ENCODE measurements at regions not wholly inside any gene's neighbourhood (a gene's known extent, or its start where the extent isn't known, plus 50 kb on each side); places are given as distances from the start of the nearest gene placed in this dataset.

DNA sequence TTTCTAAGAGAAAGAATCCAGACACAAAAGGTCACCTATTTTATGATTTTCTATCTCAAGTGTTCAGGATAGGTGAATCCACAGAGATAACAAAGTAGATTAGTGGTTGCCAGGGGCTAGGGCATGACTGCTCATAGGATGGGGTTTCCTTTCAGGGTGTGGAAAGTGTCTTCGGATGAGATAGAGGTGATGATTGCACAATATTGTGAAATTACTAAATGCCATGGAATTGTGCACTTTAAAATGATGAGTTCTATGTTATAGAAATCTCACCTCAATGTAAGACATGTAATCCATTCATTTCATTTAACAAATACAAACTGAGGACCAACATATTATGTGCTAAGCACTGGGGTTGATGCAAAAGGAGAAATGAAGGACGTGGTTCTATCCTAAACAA lies 76.4 kb upstream of the GALNT17 start:
- no peaks in the 10 kb centered on the region for H3K27me3 Mint-ChIP-seq (ENCODE audit: unreplicated experiment)
- TF ChIP-seq, protein P1, sequence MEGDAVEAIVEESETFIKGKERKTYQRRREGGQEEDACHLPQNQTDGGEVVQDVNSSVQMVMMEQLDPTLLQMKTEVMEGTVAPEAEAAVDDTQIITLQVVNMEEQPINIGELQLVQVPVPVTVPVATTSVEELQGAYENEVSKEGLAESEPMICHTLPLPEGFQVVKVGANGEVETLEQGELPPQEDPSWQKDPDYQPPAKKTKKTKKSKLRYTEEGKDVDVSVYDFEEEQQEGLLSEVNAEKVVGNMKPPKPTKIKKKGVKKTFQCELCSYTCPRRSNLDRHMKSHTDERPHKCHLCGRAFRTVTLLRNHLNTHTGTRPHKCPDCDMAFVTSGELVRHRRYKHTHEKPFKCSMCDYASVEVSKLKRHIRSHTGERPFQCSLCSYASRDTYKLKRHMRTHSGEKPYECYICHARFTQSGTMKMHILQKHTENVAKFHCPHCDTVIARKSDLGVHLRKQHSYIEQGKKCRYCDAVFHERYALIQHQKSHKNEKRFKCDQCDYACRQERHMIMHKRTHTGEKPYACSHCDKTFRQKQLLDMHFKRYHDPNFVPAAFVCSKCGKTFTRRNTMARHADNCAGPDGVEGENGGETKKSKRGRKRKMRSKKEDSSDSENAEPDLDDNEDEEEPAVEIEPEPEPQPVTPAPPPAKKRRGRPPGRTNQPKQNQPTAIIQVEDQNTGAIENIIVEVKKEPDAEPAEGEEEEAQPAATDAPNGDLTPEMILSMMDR (IDR thresholded peaks at IDR 0.05): no peak
- H3K27ac Mint-ChIP-seq (ENCODE audit: unreplicated experiment): no peak overlapping the region
- DNase-seq (ENCODE audit: extremely low spot score, unreplicated experiment): no peak
- H3K9me3 Mint-ChIP-seq (ENCODE audit: unreplicated experiment): peaks cover 52% of the 10 kb centered on the region
- H3K4me3 Mint-ChIP-seq (ENCODE audit: unreplicated experiment): no peak overlapping the region
- H3K4me1 Mint-ChIP-seq (ENCODE audit: unreplicated experiment): no peaks in the 10 kb centered on the region
- H3K36me3 Mint-ChIP-seq (ENCODE audit: unreplicated experiment): no peaks in the 10 kb centered on the region

DNA sequence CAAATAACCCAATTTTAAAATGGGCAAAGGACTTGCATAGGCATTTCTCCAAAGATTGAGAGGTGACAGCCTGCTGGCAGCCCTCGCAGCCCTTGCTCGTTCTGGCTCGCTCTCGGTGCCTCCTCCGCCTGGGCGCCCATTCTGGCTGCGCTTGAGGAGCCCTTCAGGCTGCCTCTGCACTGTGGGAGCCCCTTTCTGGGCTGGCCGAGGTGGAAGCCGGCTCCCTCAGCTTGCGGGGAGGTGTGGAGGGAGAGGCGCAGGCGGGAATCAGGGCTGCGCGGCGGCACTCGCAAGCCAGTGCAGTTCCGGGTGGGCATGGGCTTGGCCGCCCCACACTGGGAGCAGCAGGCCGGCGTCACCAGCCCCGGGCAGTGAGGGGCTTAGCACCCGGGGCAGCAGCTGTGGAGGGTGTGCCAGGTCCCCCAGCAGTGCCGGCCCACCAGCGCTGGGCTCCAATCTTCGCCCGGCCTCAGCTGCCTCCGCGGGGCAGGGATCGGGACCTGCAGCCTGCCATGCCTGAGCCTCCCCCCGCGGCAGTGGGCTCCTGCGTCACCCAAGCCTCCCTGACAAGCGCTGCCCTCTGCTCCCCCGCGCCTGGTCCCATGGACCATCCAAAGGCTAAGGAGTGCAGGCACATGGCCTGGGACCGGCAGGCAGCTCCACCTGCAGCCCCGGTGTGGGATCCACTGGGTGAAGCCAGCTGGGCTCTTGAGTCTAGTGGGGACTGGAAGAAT lies 54.0 kb upstream of the GALNT17 start:
- peaks cover 38% of the 10 kb centered on the region for H3K9me3 Mint-ChIP-seq (ENCODE audit: unreplicated experiment)
- H3K27me3 Mint-ChIP-seq (ENCODE audit: unreplicated experiment): no peaks in the 10 kb centered on the region
- TF ChIP-seq, protein P1 (IDR thresholded peaks at IDR 0.05): no peak
- no peaks in the 10 kb centered on the region for H3K4me1 Mint-ChIP-seq (ENCODE audit: unreplicated experiment)
- no peaks in the 10 kb centered on the region for H3K36me3 Mint-ChIP-seq (ENCODE audit: unreplicated experiment)
- DNase-seq (ENCODE audit: extremely low spot score, unreplicated experiment): no peak
- no peak overlapping the region for H3K4me3 Mint-ChIP-seq (ENCODE audit: unreplicated experiment)
- H3K27ac Mint-ChIP-seq (ENCODE audit: unreplicated experiment): no peak overlapping the region

All from osteocyte (in vitro differentiated cells).